Colonic mucosa (tissue), 4 donors: ENCODE measurements at regions not wholly inside any gene's neighbourhood (a gene's known extent, or its start where the extent isn't known, plus 50 kb on each side); places are given as distances from the start of the nearest gene placed in this dataset.

Source experiments
- DNase-seq: peaks from one replicate; pipeline ENCODE4 v3.0.0-alpha.2; 2020
- H3K27ac ChIP-seq: fragments of 200-600 bp; one replicate; pipeline ENCODE4 v1.8.0; 2021
- H3K27me3 ChIP-seq: fragments of 200-600 bp; one replicate; pipeline ENCODE4 v1.8.0; 2021
- H3K36me3 ChIP-seq: fragments of 200-600 bp; one replicate; pipeline ENCODE4 v1.8.0; 2021
- H3K4me1 ChIP-seq: fragments of 200-600 bp; one replicate; pipeline ENCODE4 v1.8.0; 2021; ENCODE audit warnings: mild to moderate bottlenecking
- H3K4me3 ChIP-seq: fragments of 200-600 bp; one replicate; pipeline ENCODE4 v1.8.0; 2021
- H3K9ac ChIP-seq, 2 donors: one replicate each; pipeline ENCODE4 v1.7.0; 2013; ENCODE audit warnings: control low read depth in 2 of 2, low read depth in 2 of 2, low read length in 2 of 2
- H3K9me3 ChIP-seq: fragments of 200-600 bp; one replicate; pipeline ENCODE4 v1.8.0; 2021
- CTCF ChIP-seq: fragments of 200-600 bp; IDR thresholded peaks from one replicate; pipeline ENCODE4 v1.8.0; 2022; ENCODE audit warnings: antibody characterized with exemption, mild to moderate bottlenecking
- intact Hi-C: fragments of 100-400 bp; cut with DNase I; formaldehyde crosslinking; loops from one replicate; pipeline ENCODE4 v1.14.1; 2022
- donor health status: healthy.
- donor health status: DM: no; HTN: no; CAD: no.
- donor health status: DM: no; HTN: no; CAD: no.

- no peaks in the 10 kb centered on the region for H3K9me3 ChIP-seq
- H3K27me3 ChIP-seq, result no peaks in the 10 kb centered on the region
- H3K4me3 ChIP-seq, result no peak overlapping the region
- peaks cover 12% of the 10 kb centered on the region for H3K4me1 ChIP-seq
- no peak overlapping the region for H3K27ac ChIP-seq
- no peak for TF ChIP-seq CTCF
- no peak overlapping the region for H3K9ac ChIP-seq
- no peaks in the 10 kb centered on the region for H3K36me3 ChIP-seq
- no peak for DNase-seq
- intact Hi-C loops, result no loop called here
Measured at GRCh38 chr1:234994436-234995295, 134.0 kb downstream of the TOMM20 start.

GRCh38 chr1:234992065-234992464 lies 136.6 kb downstream of the TOMM20 start:
- Histone ChIP-seq H3K36me3 (no peaks in the 10 kb centered on the region), H3K27me3 (no peaks in the 10 kb centered on the region), H3K27ac (no peak overlapping the region), H3K9ac (no peak overlapping the region), H3K4me1 (peaks cover 15% of the 10 kb centered on the region), H3K4me3 (no peak overlapping the region), H3K9me3 (no peaks in the 10 kb centered on the region)
- intact Hi-C loops, result no loop called here
- TF ChIP-seq CTCF, result no peak
- DNase-seq, result no peak

GRCh38 chr1:234990874-234991801 lies 137.5 kb downstream of the TOMM20 start:
- H3K4me3 ChIP-seq, result no peak overlapping the region
- H3K9ac ChIP-seq, result no peak overlapping the region
- DNase-seq, result no peak
- peaks cover 15% of the 10 kb centered on the region for H3K4me1 ChIP-seq
- no peaks in the 10 kb centered on the region for H3K9me3 ChIP-seq
- no peak for TF ChIP-seq CTCF
- no peak overlapping the region for H3K27ac ChIP-seq
- H3K36me3 ChIP-seq, result no peaks in the 10 kb centered on the region
- no peaks in the 10 kb centered on the region for H3K27me3 ChIP-seq
- intact Hi-C loops, result no loop called here

GRCh38 chr1:234990328-234990675 lies 138.3 kb downstream of the TOMM20 start:
- DNase-seq, result no peak
- intact Hi-C loops, result no loop called here
- H3K9ac ChIP-seq, result no peak overlapping the region
- no peaks in the 10 kb centered on the region for H3K36me3 ChIP-seq
- no peak for TF ChIP-seq CTCF
- H3K27ac ChIP-seq, result no peak overlapping the region
- no peak overlapping the region for H3K4me3 ChIP-seq
- peaks cover 15% of the 10 kb centered on the region for H3K4me1 ChIP-seq
- H3K9me3 ChIP-seq, result no peaks in the 10 kb centered on the region
- no peaks in the 10 kb centered on the region for H3K27me3 ChIP-seq

- Histone ChIP-seq H3K27ac (no peak overlapping the region), H3K9ac (no peak overlapping the region), H3K4me3 (no peak overlapping the region), H3K4me1 (peaks cover 15% of the 10 kb centered on the region), H3K27me3 (no peaks in the 10 kb centered on the region), H3K9me3 (no peaks in the 10 kb centered on the region), H3K36me3 (no peaks in the 10 kb centered on the region)
- no peak for DNase-seq
- TF ChIP-seq CTCF, result no peak
- intact Hi-C loops, result loop anchor here (10.0 kb wide), 2 partner anchors 265 to 495 kb away; no protein-coding TSS in a partner anchor
Measured at GRCh38 chr1:234989479-234990327, 138.9 kb downstream of the TOMM20 start.
